Loucy (cell line): ENCODE measurements at regions not wholly inside any gene's neighbourhood (a gene's known extent, or its start where the extent isn't known, plus 50 kb on each side); places are given as distances from the start of the nearest gene placed in this dataset.

Experiments
- H2AFZ ChIP-seq: fragments of 200-600 bp; sonication (generic); 2 replicates; pipeline ENCODE4 v1.6.0; 2016; ENCODE audit warnings: antibody characterized with exemption, mild to moderate bottlenecking, low read length, moderate library complexity
- H3F3A ChIP-seq: fragments of 200-600 bp; 2 replicates; pipeline ENCODE4 v1.6.0; 2016; ENCODE audit warnings: antibody characterized with exemption, low read depth, mild to moderate bottlenecking
- H3K27me3 ChIP-seq: fragments of 200-600 bp; sonication (generic); 2 replicates; pipeline ENCODE4 v1.6.1; 2014; ENCODE audit warnings: low read length, mild to moderate bottlenecking; ENCODE audit not compliant: insufficient read depth, poor library complexity, severe bottlenecking
- H3K36me3 ChIP-seq: fragments of 200-600 bp; sonication (generic); 2 replicates; pipeline ENCODE4 v1.6.1; 2016; ENCODE audit warnings: low read length; ENCODE audit not compliant: insufficient read depth
- H3K4me1 ChIP-seq: fragments of 200-600 bp; sonication (generic); 2 replicates; pipeline ENCODE4 v1.5.1; 2014; ENCODE audit warnings: low read length, mild to moderate bottlenecking; ENCODE audit not compliant: insufficient read depth, poor library complexity, severe bottlenecking
- H3K4me2 ChIP-seq: fragments of 200-600 bp; sonication (generic); 2 replicates; pipeline ENCODE4 v1.6.0; 2014; ENCODE audit warnings: antibody characterized with exemption, low read length, low read depth, mild to moderate bottlenecking; ENCODE audit not compliant: poor library complexity, severe bottlenecking
- H3K4me3 ChIP-seq: fragments of 200-600 bp; sonication (generic); 2 replicates; pipeline ENCODE4 v1.5.1; 2014; ENCODE audit warnings: low read length, mild to moderate bottlenecking, mixed read lengths; ENCODE audit not compliant: poor library complexity, severe bottlenecking
- H3K79me2 ChIP-seq: fragments of 200-600 bp; sonication (generic); 2 replicates; pipeline ENCODE4 v1.6.1; 2014; ENCODE audit warnings: low read length; ENCODE audit not compliant: insufficient read depth
- H3K9ac ChIP-seq: fragments of 200-600 bp; sonication (generic); 2 replicates; pipeline ENCODE4 v1.6.0; 2014; ENCODE audit warnings: mild to moderate bottlenecking, low read depth, low read length, moderate library complexity; ENCODE audit not compliant: poor library complexity, severe bottlenecking
- H3K9me2 ChIP-seq: fragments of 200-600 bp; sonication (generic); replicated peaks from 2 replicates; pipeline ENCODE4 v1.6.1; 2016; ENCODE audit warnings: low read depth, low read length, mixed read lengths
- H3K9me3 ChIP-seq: fragments of 200-600 bp; sonication (generic); 2 replicates; pipeline ENCODE4 v1.6.1; 2014; ENCODE audit warnings: mild to moderate bottlenecking, antibody characterized with exemption, low read length, low read depth; ENCODE audit not compliant: insufficient read depth
- H4K20me1 ChIP-seq: fragments of 200-600 bp; sonication (generic); 2 replicates; pipeline ENCODE4 v1.6.0; 2014; ENCODE audit warnings: antibody characterized with exemption, low read length, mild to moderate bottlenecking; ENCODE audit not compliant: insufficient read depth, poor library complexity, severe bottlenecking
- EZH2phosphoT487 ChIP-seq: fragments of 200-600 bp; IDR thresholded peaks from 2 replicates; pipeline ENCODE4 v1.6.1; 2018; ENCODE audit warnings: antibody characterized with exemption, mild to moderate bottlenecking, moderate library complexity, borderline replicate concordance
- TF ChIP-seq, protein P1 (sequence below): fragments of 200-600 bp; sonication (generic); conservative IDR thresholded peaks from 2 replicates; pipeline ENCODE4 v1.5.1; 2014; ENCODE audit warnings: mild to moderate bottlenecking, antibody characterized with exemption, low read length

DNA sequence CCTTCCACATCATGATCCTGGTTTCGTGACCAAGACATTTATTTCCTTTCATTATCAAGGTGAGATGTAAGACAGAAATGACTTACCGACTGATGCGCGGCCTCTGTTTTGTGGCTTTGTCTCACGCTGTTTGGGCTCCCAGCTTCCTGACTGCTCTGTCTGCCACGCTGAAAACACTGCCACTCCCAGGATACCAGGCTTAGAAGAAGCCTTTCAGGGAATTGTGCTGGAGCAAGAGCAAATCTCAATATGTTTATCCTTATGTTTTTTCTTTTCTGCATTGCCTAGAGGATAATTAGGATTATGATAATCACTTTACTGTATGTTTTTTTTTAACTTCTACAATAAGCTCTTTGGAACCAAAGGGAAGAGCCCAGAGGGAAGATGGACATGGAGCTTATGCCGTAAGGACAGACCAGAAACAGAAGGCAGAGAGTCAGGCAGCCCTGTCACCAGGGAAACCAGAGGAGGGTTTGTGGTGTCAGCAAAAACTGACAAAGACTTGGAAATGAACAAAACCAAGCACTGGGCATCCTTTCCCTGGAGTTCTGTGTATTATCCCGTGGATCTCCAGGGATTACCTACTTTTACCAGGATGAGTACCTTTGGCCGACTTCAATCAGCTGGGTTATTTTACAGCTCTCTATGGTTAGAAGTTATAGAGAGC is 68.2 kb upstream of the ISX start:
- Histone ChIP-seq H3K9me2 (no peaks in the 10 kb centered on the region), H3K36me3 (no peaks in the 10 kb centered on the region), H3F3A (no peaks in the 10 kb centered on the region), H3K4me1 (no peaks in the 10 kb centered on the region), H4K20me1 (no peaks in the 10 kb centered on the region), H3K9ac (no peak overlapping the region), H3K4me3 (no peak overlapping the region), H2AFZ (no peak overlapping the region), H3K79me2 (no peaks in the 10 kb centered on the region), H3K27me3 (no peaks in the 10 kb centered on the region), H3K4me2 (no peak overlapping the region), H3K9me3 (no peaks in the 10 kb centered on the region; the same call in 1 of the 2 replicates)
- TF ChIP-seq, protein P1, sequence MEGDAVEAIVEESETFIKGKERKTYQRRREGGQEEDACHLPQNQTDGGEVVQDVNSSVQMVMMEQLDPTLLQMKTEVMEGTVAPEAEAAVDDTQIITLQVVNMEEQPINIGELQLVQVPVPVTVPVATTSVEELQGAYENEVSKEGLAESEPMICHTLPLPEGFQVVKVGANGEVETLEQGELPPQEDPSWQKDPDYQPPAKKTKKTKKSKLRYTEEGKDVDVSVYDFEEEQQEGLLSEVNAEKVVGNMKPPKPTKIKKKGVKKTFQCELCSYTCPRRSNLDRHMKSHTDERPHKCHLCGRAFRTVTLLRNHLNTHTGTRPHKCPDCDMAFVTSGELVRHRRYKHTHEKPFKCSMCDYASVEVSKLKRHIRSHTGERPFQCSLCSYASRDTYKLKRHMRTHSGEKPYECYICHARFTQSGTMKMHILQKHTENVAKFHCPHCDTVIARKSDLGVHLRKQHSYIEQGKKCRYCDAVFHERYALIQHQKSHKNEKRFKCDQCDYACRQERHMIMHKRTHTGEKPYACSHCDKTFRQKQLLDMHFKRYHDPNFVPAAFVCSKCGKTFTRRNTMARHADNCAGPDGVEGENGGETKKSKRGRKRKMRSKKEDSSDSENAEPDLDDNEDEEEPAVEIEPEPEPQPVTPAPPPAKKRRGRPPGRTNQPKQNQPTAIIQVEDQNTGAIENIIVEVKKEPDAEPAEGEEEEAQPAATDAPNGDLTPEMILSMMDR = no peak
- TF ChIP-seq EZH2phosphoT487 = no peak

- H3K79me2 ChIP-seq = no peaks in the 10 kb centered on the region
- H3K4me3 ChIP-seq = no peak overlapping the region
- H3K9ac ChIP-seq = no peak overlapping the region
- no peaks in the 10 kb centered on the region for H3K27me3 ChIP-seq
- no peak overlapping the region for H2AFZ ChIP-seq
- no peaks in the 10 kb centered on the region; the same call in 1 of the 2 replicates for H3K9me3 ChIP-seq
- no peaks in the 10 kb centered on the region for H3K4me1 ChIP-seq
- H3K4me2 ChIP-seq = no peak overlapping the region
- H3K36me3 ChIP-seq = no peaks in the 10 kb centered on the region
- TF ChIP-seq EZH2phosphoT487 = no peak
- TF ChIP-seq, protein P1 = no peak
- no peaks in the 10 kb centered on the region for H4K20me1 ChIP-seq
- H3K9me2 ChIP-seq = no peaks in the 10 kb centered on the region
- H3F3A ChIP-seq = no peaks in the 10 kb centered on the region
Measured at GRCh38 chr22:34998921-34999320, 67.0 kb upstream of the ISX start.

- Histone ChIP-seq H3K36me3 (no peaks in the 10 kb centered on the region), H3F3A (no peaks in the 10 kb centered on the region), H3K4me2 (no peak overlapping the region), H4K20me1 (no peaks in the 10 kb centered on the region), H2AFZ (no peak overlapping the region), H3K4me3 (no peak overlapping the region), H3K79me2 (no peaks in the 10 kb centered on the region), H3K27me3 (no peaks in the 10 kb centered on the region), H3K9me3 (no peaks in the 10 kb centered on the region), H3K4me1 (no peaks in the 10 kb centered on the region), H3K9ac (no peak overlapping the region), H3K9me2 (no peaks in the 10 kb centered on the region)
- TF ChIP-seq, protein P1 = no peak
- TF ChIP-seq EZH2phosphoT487 = no peak
Measured at GRCh38 chr22:35008213-35008612, 57.7 kb upstream of the ISX start.
